HG02973 (cell line): ENCODE measurements at regions not wholly inside any gene's neighbourhood (a gene's known extent, or its start where the extent isn't known, plus 50 kb on each side); places are given as distances from the start of the nearest gene placed in this dataset.

Source experiments
- ATAC-seq: cut with Tn5 transposase; IDR thresholded peaks from one replicate; pipeline ENCODE4 v1.9.1; 2021; ENCODE audit warnings: moderate library complexity; ENCODE audit not compliant: unreplicated experiment

DNA sequence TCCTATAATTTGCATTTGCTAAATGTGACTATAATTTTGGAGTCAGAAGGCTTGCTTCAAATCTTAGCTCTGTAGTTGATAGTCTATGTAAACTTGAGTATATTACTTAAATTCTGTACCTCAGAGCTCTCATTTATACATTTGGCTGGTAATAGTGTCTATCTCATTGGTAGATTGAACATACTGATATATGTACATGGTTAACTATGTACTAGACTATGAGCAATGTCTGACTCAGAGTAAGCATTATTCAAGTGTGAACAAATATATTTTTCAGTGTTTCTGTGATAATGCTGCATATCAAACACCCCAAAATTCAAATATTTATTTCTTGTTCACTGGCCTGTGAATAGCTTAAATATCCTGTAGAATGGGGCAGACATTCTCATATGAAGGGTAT, 1568.9 kb upstream of the PABPC4L start:
- no peak for ATAC-seq

- no peak for ATAC-seq
Observed at GRCh38 chr4:135744928-135745327, 1543.3 kb upstream of the PABPC4L start.

DNA sequence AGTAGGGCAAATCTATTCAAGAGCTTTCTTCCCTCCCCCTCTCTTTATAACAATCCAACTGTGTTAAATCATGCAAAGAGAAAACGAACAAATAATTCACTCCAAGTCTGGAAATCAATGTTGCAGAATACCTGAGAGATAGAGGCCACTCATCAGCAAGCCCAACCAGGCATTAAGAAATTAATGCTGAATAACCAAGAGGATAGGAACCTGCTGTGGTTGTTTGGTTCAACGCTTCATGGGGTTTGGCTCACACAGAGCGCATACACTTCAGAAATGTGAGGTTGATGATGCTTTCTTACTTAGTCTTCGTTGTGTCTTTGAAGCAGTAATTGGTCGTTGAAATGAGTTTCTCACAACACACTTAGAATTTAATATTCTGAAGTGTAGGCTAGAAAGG, 1540.0 kb upstream of the PABPC4L start:
- no peak for ATAC-seq

DNA sequence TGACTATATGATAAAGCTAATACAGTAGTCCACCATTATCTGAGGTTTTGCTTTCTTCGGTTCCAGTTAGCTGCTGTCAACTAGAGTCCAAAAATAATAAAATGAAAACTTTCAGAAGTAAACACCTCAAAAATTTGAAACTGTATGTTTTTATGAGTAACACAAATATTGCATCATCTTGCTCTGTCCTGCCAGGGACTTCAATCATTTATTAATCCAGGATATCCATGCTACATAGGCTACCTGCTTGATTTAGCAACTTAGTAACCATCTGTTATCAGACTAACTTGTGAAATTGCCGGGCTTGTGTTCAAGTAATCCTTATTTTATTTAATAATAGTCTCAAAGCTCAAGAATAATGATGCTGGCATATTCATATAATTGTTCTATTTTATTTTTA, 1537.8 kb upstream of the PABPC4L start:
- ATAC-seq = no peak

DNA sequence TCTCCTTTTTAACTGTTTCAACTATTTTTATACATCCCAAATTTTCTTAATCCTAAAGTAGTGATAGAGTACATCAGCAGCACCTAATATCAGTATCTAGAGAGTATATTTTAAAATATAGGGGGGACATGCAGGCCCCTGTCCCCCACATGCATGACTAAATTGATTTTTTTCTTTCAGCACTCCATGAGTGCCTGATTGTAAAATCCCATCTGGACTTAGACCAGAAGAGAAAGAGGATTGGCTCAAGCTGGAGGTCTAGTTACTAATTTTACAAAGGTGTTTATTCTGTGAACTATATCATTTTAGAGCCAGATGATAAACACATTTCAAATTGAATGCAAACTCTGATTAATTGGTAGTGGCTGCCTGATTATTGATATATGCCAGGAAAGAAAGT, 1533.9 kb upstream of the PABPC4L start:
- ATAC-seq = no peak

- no peak for ATAC-seq
Observed at GRCh38 chr4:135732448-135732847, 1530.9 kb upstream of the PABPC4L start.

GRCh38 chr4:135731682-135732081, 1530.1 kb upstream of the PABPC4L start:
- no peak for ATAC-seq

GRCh38 chr4:135724421-135724820, 1522.8 kb upstream of the PABPC4L start:
- ATAC-seq = no peak

GRCh38 chr4:135718019-135718418, 1516.4 kb upstream of the PABPC4L start:
- no peak for ATAC-seq

DNA sequence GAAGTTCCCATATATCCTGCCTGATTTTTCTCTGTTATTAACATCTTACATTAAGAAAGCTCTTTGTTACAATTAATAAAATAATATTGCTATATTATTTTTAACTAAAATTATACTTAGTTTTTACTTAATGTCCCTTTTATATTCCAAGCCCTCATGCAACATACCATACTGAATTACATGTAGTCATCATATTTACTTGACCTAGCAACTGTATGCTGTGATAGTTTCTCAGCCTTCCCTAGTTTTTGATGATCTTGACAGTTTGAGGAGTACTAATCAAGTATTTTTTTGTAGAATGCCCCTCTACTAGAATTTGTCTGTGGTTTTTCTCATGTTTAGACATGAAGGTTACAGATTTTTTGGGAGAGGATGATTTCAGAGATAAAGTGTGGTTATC, 1503.8 kb upstream of the PABPC4L start:
- no peak for ATAC-seq

DNA sequence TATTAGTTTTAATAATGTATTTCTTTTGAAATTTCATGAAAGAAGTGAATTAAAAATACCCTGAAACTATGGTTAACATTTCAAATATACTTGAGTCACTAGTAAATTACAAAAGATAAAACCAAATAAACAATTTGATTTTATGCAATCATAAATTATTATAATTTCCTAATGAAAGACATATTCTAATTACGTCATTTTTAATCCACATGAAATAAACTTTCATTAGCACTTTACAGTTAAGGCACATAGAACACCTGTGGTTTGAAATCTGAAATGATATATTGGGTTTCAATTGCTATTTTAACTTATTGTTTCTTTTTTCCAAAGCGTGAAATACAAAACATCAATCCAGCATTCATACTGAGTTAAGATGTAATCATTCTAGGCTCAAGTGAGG, 1492.5 kb upstream of the PABPC4L start:
- ATAC-seq = no peak

DNA sequence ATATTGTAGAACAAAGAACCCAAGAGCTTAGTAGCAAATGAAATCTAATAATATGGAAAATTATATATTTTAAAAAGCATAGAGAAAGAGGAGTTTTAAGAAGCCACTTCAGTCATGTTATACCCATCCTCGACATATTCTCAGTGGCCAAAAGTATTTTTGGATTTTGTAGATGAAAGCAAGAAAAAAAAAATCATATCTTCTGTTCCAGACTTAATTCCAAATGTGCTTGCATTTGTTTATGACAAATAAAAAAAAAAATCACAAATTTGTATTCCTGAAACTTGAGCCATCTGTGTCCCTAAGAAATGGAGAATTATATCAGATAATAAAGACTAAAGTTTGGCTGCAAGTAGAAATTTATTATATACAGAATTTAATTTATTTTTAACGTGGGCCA, 1482.4 kb upstream of the PABPC4L start:
- no peak for ATAC-seq

GRCh38 chr4:135672202-135672601, 1470.6 kb upstream of the PABPC4L start:
- ATAC-seq = no peak

DNA sequence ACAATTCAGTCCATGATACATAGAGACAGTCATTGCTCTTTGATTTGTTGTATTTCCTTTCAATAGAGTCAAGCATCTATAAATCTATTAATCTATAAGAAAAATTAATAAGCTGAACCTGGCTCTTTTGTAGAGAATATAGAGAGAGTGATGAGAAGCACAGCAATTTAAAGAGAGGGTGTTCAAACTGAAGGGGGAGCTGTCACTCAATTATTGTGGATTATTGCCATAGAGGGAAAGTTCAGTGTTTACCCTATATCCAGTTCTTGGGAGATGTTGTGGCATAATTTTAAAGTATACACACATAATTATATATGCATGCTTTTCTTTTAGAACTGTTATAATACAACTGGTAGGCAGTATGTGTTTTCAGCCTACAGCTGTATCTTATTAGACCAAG, 1469.0 kb upstream of the PABPC4L start:
- ATAC-seq = no peak
